Suprapubic skin (tissue), 4 donors: ENCODE measurements at regions not wholly inside any gene's neighbourhood (a gene's known extent, or its start where the extent isn't known, plus 50 kb on each side); places are given as distances from the start of the nearest gene placed in this dataset.
"Not testable (repeated sequence)": the region's sequence is repeated elsewhere in the genome, so short reads cannot be mapped to it uniquely, and the experiment has no call there.

Source experiments
- DNase-seq, 2 donors: peaks; one replicate each; pipeline ENCODE4 v3.0.0-alpha.2; 2019; ENCODE audit warnings: low spot score in 2 of 2
- H3K27ac ChIP-seq: fragments of 200-600 bp; sonication (generic); one replicate; pipeline ENCODE4 v1.5.1; 2019
- H3K27me3 ChIP-seq: fragments of 200-600 bp; sonication (generic); one replicate; pipeline ENCODE4 v1.5.1; 2019
- H3K36me3 ChIP-seq: fragments of 200-600 bp; sonication (generic); one replicate; pipeline ENCODE4 v1.5.1; 2019
- H3K4me1 ChIP-seq: fragments of 200-600 bp; sonication (generic); one replicate; pipeline ENCODE4 v1.5.1; 2019
- H3K4me3 ChIP-seq: fragments of 200-600 bp; sonication (generic); one replicate; pipeline ENCODE4 v1.5.1; 2019; ENCODE audit warnings: mild to moderate bottlenecking
- H3K9me3 ChIP-seq: fragments of 200-600 bp; sonication (generic); one replicate; pipeline ENCODE4 v1.5.1; 2019
- EP300 ChIP-seq: sonication (generic); formaldehyde crosslinking; IDR thresholded peaks from one replicate; pipeline ENCODE4 v1.6.1; 2017; ENCODE audit warnings: antibody characterized with exemption
- POLR2A ChIP-seq, 2 donors: fragments of 450-650 bp; IDR thresholded peaks; one replicate each; pipeline ENCODE4 v1.6.1; 2017; ENCODE audit warnings: antibody characterized with exemption in 2 of 2, mild to moderate bottlenecking in 2 of 2, moderate library complexity in 2 of 2
- POLR2AphosphoS5 ChIP-seq, 3 donors: sonication (generic); formaldehyde crosslinking; IDR thresholded peaks; one replicate each; pipeline ENCODE4 v1.6.1; 2017; ENCODE audit warnings: antibody characterized with exemption in 3 of 3
- whole genome bisulfite sequencing: methylation state at CpG from one replicate; pipeline ENCODE4 v1.1.5; 2018; 5-methylcytosine and 5-hydroxymethylcytosine counted together
- TF ChIP-seq, protein P1 (sequence below), 2 donors: fragments of 200-600 bp in 1 of 2; fragments of 450-650 bp in 1 of 2; sonication (generic) in 1 of 2; IDR thresholded peaks; one replicate each; pipeline ENCODE4 v1.5.1; 2016 to 2019; ENCODE audit warnings: antibody characterized with exemption in 2 of 2, mild to moderate bottlenecking in 1 of 2, moderate library complexity in 1 of 2

DNA sequence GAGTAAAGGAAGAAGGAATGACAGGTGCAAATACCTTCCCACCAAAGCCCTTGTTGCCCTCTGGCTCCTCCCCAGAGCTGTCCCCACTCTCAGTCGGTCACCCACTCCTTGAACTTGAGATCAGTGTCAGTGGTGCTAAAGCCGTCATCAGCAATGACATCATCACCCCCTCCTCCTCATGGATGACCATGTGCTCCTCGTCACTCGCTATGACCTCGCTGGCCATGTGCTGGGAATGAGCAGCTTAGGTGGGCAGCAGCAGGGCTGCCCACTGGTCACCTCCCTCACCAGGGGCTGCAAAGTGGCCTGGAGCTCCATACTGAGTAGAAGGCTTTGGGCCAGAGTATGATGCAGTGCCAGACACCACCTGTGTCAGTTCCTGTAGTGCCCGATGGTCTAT is 153.1 kb upstream of the CDK13 start:
- 90% methylated on average over 2 of the region's 6 CpGs for WGBS
- DNase-seq, H3K27me3 ChIP-seq, H3K9me3 ChIP-seq, H3K4me1 ChIP-seq, H3K27ac ChIP-seq, H3K4me3 ChIP-seq: not testable (repeated sequence)
- H3K36me3 ChIP-seq = peaks cover 19% of the 10 kb centered on the region

DNA sequence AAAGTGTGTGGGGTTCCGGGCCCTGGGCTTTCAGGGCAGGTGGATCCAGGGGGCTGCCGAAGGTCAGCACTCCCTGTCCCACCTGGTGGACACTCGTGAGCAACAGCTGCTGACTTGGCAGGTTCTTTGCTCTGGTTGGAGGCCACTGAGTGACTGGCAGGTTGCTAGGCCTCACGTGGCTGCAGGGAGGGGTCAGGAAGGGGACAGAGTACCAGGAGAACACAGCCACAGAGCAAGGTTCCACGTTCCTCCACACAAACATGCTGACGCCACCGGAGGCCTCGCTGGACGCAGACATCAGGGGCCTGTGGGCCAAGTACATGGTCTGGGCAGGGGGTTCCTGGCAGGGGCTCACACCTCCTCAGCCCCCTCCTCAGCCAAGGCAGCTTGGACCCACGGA is 152.0 kb upstream of the CDK13 start:
- not testable (repeated sequence) for H3K4me1 ChIP-seq, H3K27ac ChIP-seq, H3K9me3 ChIP-seq, DNase-seq, H3K4me3 ChIP-seq, H3K36me3 ChIP-seq, H3K27me3 ChIP-seq
- WGBS = 88% methylated on average over 5 of the region's 10 CpGs

DNA sequence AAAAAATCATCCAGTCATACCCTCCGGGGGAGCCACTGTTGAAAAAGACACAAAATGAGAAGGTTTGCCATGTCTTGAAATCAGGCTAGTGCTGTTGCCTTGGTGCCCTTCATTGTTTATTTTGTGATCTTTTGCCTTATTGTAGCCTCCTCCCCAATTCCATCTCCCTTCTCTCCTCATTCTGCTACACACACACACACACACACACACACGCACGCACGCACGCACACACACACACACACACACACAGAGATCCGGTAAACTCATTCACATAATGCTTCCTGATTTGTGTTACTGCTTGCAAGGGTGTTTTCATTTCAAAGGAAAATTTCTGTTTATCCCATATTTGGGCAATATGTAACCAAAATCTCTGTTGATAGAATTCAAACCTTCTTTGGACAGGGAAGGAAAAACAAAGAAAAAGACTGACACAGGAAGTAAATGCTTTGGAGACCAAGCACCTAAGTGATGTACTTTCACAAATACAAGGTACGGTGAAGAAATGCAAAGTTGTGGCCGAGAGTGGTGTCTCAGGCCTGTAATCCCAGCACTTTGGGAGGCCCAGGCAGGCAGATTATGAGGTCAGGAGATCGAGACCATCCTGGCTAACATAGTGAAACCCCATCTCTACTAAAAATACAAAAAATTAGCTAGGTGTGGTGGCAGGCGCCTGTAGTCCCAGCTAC is 141.1 kb upstream of the CDK13 start:
- WGBS = 88% methylated on average over 10 of the region's 10 CpGs
- DNase-seq = no peak
- no peaks in the 10 kb centered on the region for H3K27me3 ChIP-seq
- H3K4me1 ChIP-seq = peaks cover 14% of the 10 kb centered on the region
- TF ChIP-seq EP300 = no peak
- no peak for TF ChIP-seq POLR2A (IDR thresholded peaks at IDR 0.05)
- TF ChIP-seq POLR2AphosphoS5 (IDR thresholded peaks at IDR 0.05) = no peak
- TF ChIP-seq, protein P1, sequence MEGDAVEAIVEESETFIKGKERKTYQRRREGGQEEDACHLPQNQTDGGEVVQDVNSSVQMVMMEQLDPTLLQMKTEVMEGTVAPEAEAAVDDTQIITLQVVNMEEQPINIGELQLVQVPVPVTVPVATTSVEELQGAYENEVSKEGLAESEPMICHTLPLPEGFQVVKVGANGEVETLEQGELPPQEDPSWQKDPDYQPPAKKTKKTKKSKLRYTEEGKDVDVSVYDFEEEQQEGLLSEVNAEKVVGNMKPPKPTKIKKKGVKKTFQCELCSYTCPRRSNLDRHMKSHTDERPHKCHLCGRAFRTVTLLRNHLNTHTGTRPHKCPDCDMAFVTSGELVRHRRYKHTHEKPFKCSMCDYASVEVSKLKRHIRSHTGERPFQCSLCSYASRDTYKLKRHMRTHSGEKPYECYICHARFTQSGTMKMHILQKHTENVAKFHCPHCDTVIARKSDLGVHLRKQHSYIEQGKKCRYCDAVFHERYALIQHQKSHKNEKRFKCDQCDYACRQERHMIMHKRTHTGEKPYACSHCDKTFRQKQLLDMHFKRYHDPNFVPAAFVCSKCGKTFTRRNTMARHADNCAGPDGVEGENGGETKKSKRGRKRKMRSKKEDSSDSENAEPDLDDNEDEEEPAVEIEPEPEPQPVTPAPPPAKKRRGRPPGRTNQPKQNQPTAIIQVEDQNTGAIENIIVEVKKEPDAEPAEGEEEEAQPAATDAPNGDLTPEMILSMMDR (IDR thresholded peaks at IDR 0.05) = no peak
- no peaks in the 10 kb centered on the region for H3K36me3 ChIP-seq
- no peak overlapping the region for H3K27ac ChIP-seq
- H3K4me3 ChIP-seq = no peak overlapping the region
- no peaks in the 10 kb centered on the region for H3K9me3 ChIP-seq

DNA sequence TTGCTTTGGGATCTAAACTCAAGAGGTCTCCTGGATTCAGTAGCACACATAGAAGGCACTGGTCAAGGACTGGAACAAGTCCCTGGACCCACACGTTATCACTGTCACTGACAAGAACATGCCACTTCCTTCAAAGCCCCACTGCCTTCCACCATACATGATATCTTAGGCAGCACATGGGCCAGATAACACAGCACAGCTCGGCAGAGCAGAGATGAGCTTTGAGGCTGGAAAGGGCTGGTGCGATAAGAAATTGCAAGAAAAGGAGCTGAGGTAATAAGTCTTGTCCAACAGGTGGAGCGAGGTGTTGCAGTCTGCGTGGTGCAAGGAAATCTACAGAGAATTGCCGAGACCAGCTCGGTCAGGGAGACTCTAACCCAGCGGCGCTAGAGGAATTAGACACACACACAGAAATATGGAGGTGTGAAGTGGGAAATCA is 139.8 kb upstream of the CDK13 start:
- TF ChIP-seq POLR2AphosphoS5 (IDR thresholded peaks at IDR 0.05) (no peak), POLR2A (IDR thresholded peaks at IDR 0.05) (no peak), EP300 (no peak)
- TF ChIP-seq, protein P1 (IDR thresholded peaks at IDR 0.05) = no peak
- Histone ChIP-seq H3K27ac (no peak overlapping the region), H3K4me1 (peaks cover 14% of the 10 kb centered on the region), H3K27me3 (peaks cover 2% of the 10 kb centered on the region), H3K36me3 (no peaks in the 10 kb centered on the region), H3K4me3 (no peak overlapping the region), H3K9me3 (no peaks in the 10 kb centered on the region)
- no peak for DNase-seq
- 53% methylated on average over 9 of the region's 9 CpGs for WGBS

DNA sequence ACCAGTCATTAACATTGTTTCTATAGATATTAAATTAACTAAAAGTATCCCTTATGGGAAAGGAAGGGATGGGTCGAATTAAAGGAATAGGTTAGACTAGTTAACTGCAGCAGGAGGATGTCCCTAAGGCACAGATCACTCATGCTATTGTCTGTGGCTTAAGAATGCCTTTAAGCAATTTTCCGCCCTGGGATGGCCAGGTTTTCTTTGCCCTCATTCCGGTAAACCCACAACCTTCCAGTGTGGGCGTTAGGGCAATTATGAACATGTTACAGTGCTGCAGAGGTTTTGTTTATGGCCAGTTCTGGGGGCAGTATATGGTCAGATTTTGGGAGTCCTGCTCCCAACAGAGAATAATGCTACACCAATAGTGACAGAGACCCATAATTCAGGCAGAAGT is 139.3 kb upstream of the CDK13 start:
- H3K9me3 ChIP-seq = no peaks in the 10 kb centered on the region
- no peak for TF ChIP-seq POLR2A (IDR thresholded peaks at IDR 0.05)
- no peak for TF ChIP-seq EP300
- no peak for TF ChIP-seq POLR2AphosphoS5 (IDR thresholded peaks at IDR 0.05)
- TF ChIP-seq, protein P1 (IDR thresholded peaks at IDR 0.05) = no peak
- no peak for DNase-seq
- H3K4me3 ChIP-seq = no peak overlapping the region
- peaks cover 7% of the 10 kb centered on the region for H3K27me3 ChIP-seq
- 52% methylated on average over 4 of the region's 4 CpGs for WGBS
- no peak overlapping the region for H3K27ac ChIP-seq
- H3K4me1 ChIP-seq = peaks cover 14% of the 10 kb centered on the region
- H3K36me3 ChIP-seq = no peaks in the 10 kb centered on the region

DNA sequence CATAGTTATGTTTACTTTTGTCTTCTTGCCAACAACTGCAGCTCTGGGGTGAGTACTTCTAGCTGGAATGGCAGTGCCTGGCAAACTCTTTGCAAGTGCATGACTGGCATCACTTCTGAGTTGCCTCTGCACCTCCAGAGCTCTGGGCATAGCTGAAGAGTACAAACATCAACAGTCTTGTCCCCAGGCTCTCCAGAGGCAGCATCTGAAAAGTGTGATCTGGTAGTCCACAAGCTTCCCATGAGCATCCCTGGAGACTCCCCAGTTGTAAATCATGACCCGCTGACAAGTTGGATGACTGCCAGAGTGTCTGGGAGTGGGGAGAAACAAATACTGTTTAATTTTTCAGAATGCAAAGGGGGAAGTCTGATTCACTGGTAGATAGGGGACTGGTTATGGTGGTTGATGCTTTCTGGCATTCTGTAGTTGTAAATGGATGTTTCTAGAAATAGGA is 138.9 kb upstream of the CDK13 start:
- TF ChIP-seq POLR2AphosphoS5 (IDR thresholded peaks at IDR 0.05) = no peak
- TF ChIP-seq EP300 = no peak
- no peak for TF ChIP-seq POLR2A (IDR thresholded peaks at IDR 0.05)
- TF ChIP-seq, protein P1 (IDR thresholded peaks at IDR 0.05) = no peak
- H3K27ac ChIP-seq = no peak overlapping the region
- no peak overlapping the region for H3K4me3 ChIP-seq
- DNase-seq = no peak
- peaks cover 14% of the 10 kb centered on the region for H3K4me1 ChIP-seq
- WGBS = 42% methylated on average over 1 of the region's 1 CpG
- H3K27me3 ChIP-seq = peaks cover 7% of the 10 kb centered on the region
- H3K36me3 ChIP-seq = no peaks in the 10 kb centered on the region
- H3K9me3 ChIP-seq = no peaks in the 10 kb centered on the region
